CD4-positive, alpha-beta T cell treated with Interleukin-4 for 4 hours (primary cell): ENCODE measurements at regions not wholly inside any gene's neighbourhood (a gene's known extent, or its start where the extent isn't known, plus 50 kb on each side); places are given as distances from the start of the nearest gene placed in this dataset.

Experiments used
- DNase-seq: peaks from one replicate; pipeline ENCODE4 v3.0.0-alpha.2; 2020

GRCh38 chr15:62561059-62561519 lies 396.0 kb upstream of the C2CD4B start:
- no peak for DNase-seq

- DNase-seq: no peak
These were observed 396.5 kb upstream of the C2CD4B start for GRCh38 chr15:62561571-62561970.

GRCh38 chr15:62564886-62565633 lies 400.0 kb upstream of the C2CD4B start:
- DNase-seq: no peak

- DNase-seq: no peak
These were observed 400.5 kb upstream of the C2CD4B start for GRCh38 chr15:62565634-62566026.

- no peak for DNase-seq
These were observed 401.2 kb upstream of the C2CD4B start for GRCh38 chr15:62566248-62566647.

- DNase-seq: no peak
These were observed 402.4 kb upstream of the C2CD4B start for GRCh38 chr15:62567501-62567900.

- no peak for DNase-seq
These were observed 402.9 kb upstream of the C2CD4B start for GRCh38 chr15:62568004-62568403.

- DNase-seq: no peak
These were observed 403.6 kb upstream of the C2CD4B start for GRCh38 chr15:62568702-62569101.

- no peak for DNase-seq
These were observed 404.6 kb upstream of the C2CD4B start for GRCh38 chr15:62569460-62570404.

- no peak for DNase-seq
These were observed 405.3 kb upstream of the C2CD4B start for GRCh38 chr15:62570405-62570783.

GRCh38 chr15:62571072-62571471 lies 406.0 kb upstream of the C2CD4B start:
- DNase-seq: no peak

GRCh38 chr15:62572797-62573196 lies 407.7 kb upstream of the C2CD4B start:
- DNase-seq: no peak

GRCh38 chr15:62573876-62574275 lies 408.8 kb upstream of the C2CD4B start:
- DNase-seq: no peak

- DNase-seq: no peak
These were observed 413.5 kb upstream of the C2CD4B start for GRCh38 chr15:62578546-62578945.

GRCh38 chr15:62578960-62579359 lies 413.9 kb upstream of the C2CD4B start:
- DNase-seq: no peak

- no peak for DNase-seq
These were observed 414.8 kb upstream of the C2CD4B start for GRCh38 chr15:62579842-62580241.

- DNase-seq: no peak
These were observed 417.5 kb upstream of the C2CD4B start for GRCh38 chr15:62582580-62582979.

GRCh38 chr15:62584301-62585235 lies 419.5 kb upstream of the C2CD4B start:
- DNase-seq: no peak

GRCh38 chr15:62588938-62589670 lies 424.0 kb upstream of the C2CD4B start:
- DNase-seq: no peak

GRCh38 chr15:62591842-62592838 lies 427.1 kb upstream of the C2CD4B start:
- no peak for DNase-seq

- no peak for DNase-seq
These were observed 427.8 kb upstream of the C2CD4B start for GRCh38 chr15:62592920-62593319.
